Ascending aorta (tissue), 2 donors: ENCODE measurements at regions not wholly inside any gene's neighbourhood (a gene's known extent, or its start where the extent isn't known, plus 50 kb on each side); places are given as distances from the start of the nearest gene placed in this dataset.

ENCODE experiments used
- DNase-seq, 2 donors: peaks; one replicate each; pipeline ENCODE4 v3.0.0-alpha.2; 2019; ENCODE audit warnings: low spot score in 2 of 2
- H3K27ac ChIP-seq, 2 donors: fragments of 200-600 bp; sonication (generic); one replicate each; pipeline ENCODE4 v1.5.1; 2016 to 2017; ENCODE audit warnings: mild to moderate bottlenecking in 1 of 2
- H3K27me3 ChIP-seq: fragments of 200-600 bp; sonication (generic); one replicate; pipeline ENCODE4 v1.5.1; 2017
- H3K36me3 ChIP-seq, 2 donors: fragments of 200-600 bp; sonication (generic); one replicate each; pipeline ENCODE4 v1.5.1; 2016
- H3K4me1 ChIP-seq, 2 donors: fragments of 200-600 bp; sonication (generic); one replicate each; pipeline ENCODE4 v1.5.1; 2016 to 2017; ENCODE audit warnings: mild to moderate bottlenecking in 1 of 2
- H3K4me3 ChIP-seq, 2 donors: fragments of 200-600 bp; sonication (generic); one replicate each; pipeline ENCODE4 v1.5.1; 2016 to 2017; ENCODE audit warnings: mild to moderate bottlenecking in 1 of 2
- H3K9me3 ChIP-seq, 2 donors: fragments of 200-600 bp; sonication (generic); one replicate each; pipeline ENCODE4 v1.5.1; 2016
- intact Hi-C: fragments of 100-400 bp; cut with DNase I; formaldehyde crosslinking; loops from one replicate; pipeline ENCODE4 v1.15.1; 2023
- TF ChIP-seq, protein P1 (sequence below), 3 experiments: fragments of 200-600 bp in 2 of 3; fragments of 450-650 bp in 1 of 3; sonication (generic) in 2 of 3; IDR thresholded peaks; one replicate each; pipeline ENCODE4 v1.5.1; 2016 to 2019; ENCODE audit warnings: antibody characterized with exemption in 3 of 3, mild to moderate bottlenecking in 1 of 3, moderate library complexity in 1 of 3

DNA sequence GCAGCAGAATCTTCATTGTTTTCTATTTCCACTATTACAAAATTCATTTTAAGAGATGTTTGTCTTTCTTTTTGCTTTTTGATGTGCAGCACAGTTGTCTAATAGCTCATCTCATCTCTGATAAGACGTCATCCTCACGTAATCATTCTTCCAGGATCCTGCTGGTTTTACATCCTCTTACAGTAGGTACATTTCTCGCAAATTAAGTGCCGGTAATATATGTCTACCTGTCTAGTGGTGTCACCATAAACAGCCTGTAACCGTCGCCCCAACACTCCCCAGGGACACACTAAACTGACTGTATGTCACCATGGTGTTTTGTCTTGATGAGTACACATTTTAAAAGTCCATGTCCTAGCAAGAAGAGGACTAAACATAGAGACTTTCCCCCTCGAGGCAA is 94.5 kb upstream of the VSTM2B start:
- no peak for DNase-seq
- Histone ChIP-seq H3K36me3 (no peaks in the 10 kb centered on the region), H3K4me3 (no peak overlapping the region), H3K4me1 (no peaks in the 10 kb centered on the region), H3K27ac (no peak overlapping the region), H3K9me3 (no peaks in the 10 kb centered on the region), H3K27me3 (no peaks in the 10 kb centered on the region)
- TF ChIP-seq, protein P1, sequence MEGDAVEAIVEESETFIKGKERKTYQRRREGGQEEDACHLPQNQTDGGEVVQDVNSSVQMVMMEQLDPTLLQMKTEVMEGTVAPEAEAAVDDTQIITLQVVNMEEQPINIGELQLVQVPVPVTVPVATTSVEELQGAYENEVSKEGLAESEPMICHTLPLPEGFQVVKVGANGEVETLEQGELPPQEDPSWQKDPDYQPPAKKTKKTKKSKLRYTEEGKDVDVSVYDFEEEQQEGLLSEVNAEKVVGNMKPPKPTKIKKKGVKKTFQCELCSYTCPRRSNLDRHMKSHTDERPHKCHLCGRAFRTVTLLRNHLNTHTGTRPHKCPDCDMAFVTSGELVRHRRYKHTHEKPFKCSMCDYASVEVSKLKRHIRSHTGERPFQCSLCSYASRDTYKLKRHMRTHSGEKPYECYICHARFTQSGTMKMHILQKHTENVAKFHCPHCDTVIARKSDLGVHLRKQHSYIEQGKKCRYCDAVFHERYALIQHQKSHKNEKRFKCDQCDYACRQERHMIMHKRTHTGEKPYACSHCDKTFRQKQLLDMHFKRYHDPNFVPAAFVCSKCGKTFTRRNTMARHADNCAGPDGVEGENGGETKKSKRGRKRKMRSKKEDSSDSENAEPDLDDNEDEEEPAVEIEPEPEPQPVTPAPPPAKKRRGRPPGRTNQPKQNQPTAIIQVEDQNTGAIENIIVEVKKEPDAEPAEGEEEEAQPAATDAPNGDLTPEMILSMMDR (IDR thresholded peaks at IDR 0.05): no peak
- intact Hi-C loops: no loop called here

DNA sequence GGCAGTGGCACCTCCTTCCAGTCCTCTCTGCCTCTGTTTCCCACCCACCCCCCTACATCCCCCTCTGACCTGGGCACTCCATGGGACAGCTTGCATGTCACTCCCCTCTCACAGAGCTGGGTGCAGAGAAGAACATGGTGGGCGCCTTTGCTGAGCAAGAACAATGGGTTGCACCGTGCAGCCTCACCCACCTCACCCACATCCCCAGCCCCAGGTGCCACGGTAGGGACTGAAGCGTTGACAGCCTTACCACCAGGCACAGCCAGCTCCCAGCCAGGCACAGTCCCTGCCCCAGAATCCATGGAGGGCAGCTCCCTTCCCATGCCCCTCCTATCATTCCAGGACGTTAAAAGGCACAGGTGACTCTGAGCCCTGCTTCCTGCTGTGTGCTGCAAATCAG is 93.1 kb upstream of the VSTM2B start:
- no peak for DNase-seq
- H3K4me3 ChIP-seq: no peak overlapping the region
- intact Hi-C loops: no loop called here
- TF ChIP-seq, protein P1 (IDR thresholded peaks at IDR 0.05): no peak
- H3K9me3 ChIP-seq: no peaks in the 10 kb centered on the region
- no peaks in the 10 kb centered on the region for H3K4me1 ChIP-seq
- no peaks in the 10 kb centered on the region for H3K36me3 ChIP-seq
- no peaks in the 10 kb centered on the region for H3K27me3 ChIP-seq
- H3K27ac ChIP-seq: no peak overlapping the region

DNA sequence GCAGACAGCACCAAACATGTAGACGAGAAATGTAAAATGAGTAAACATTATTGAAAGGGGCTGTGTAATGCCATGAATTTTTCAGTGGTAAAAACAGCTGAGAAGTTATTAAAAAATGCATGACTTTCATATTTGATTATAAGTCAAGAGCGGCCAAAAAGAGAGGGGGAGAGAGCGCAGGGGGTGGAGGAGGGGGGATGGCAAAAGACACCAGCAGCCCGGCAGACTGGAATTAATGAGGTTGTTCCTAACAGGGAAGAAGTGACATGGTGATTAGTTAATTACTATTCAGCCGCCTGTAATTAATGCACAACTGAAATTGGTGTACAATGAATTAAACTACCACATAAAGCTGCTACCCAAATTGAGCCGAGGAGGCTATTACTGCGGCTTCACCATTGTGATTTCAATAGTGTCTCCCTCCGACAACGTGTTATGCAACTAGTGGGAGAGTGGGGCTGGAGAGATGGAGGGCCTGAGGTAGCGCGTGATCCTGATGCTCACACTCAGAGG is 89.1 kb upstream of the VSTM2B start:
- intact Hi-C loops: no loop called here
- Histone ChIP-seq H3K27ac (no peak overlapping the region), H3K27me3 (no peaks in the 10 kb centered on the region), H3K36me3 (no peaks in the 10 kb centered on the region), H3K4me3 (no peak overlapping the region), H3K4me1 (no peaks in the 10 kb centered on the region), H3K9me3 (no peaks in the 10 kb centered on the region)
- no peak for DNase-seq
- TF ChIP-seq, protein P1 (IDR thresholded peaks at IDR 0.05): no peak

DNA sequence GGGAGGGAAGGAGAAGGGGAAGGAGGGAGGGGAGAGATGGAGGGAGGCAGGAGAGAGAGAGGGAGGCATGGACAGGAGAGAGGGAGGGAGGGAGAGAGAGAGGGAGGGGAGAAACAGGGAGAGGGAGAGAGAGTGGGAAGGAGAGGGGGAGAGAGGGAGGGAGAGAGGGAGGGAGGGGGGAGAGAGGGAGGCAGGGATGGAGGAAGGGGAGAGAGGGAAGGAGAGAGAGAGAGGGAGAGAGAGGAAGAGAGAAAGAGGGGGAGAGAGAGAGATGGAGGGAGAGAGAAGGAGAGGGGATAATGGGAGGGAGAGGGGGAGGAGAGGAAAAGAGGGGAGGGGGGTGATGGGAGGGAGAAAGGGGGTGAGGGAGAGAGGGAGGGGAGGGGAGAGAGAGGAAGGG is 86.8 kb upstream of the VSTM2B start:
- Histone ChIP-seq H3K9me3 (no peaks in the 10 kb centered on the region), H3K4me3 (no peak overlapping the region), H3K36me3 (no peaks in the 10 kb centered on the region), H3K4me1 (no peaks in the 10 kb centered on the region), H3K27me3 (no peaks in the 10 kb centered on the region), H3K27ac (no peak overlapping the region)
- TF ChIP-seq, protein P1 (IDR thresholded peaks at IDR 0.05): no peak
- DNase-seq: no peak
- intact Hi-C loops: no loop called here

DNA sequence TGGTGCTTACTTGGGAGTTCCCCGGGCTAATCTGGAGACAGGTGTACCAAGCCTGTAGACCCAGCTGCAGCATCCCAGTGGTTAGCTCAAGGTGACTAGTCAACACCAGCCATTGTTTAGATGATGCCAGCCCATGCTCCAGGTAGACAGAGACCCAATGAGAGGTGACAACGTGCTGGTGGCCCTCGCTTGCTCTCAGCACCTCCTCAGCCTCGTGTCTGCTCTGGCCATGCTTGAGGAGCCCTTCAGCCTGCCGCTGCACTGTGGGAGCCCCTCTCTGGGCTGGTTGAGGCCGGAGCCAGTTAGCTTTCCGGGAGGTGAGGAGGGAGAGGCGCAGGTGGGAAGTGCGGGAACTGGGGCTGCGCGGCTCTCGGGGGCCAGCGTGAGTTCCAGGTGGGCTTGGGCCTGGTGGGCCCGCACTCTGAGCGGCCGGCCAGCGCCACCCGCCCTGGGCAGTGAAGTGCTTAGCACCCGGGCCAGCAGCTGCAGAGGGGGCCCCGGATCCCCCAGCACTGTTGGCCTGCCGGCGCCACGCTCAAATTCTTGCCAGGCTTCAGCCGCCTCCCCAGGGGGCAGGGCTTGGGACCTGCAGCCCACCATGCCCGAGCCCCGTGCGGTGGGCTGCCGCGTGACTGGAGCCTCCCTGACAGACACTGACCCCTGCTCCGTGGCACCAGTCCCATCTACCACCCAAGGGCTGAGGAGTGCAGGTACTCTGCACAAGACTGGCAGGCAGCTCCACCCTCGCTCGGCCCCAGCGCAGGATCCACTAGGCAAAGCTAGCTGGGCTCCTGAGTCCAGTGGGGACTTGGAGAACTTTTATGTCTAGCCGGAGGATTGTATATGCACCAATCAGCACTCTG is 85.9 kb upstream of the VSTM2B start:
- no peak for DNase-seq
- H3K9me3 ChIP-seq: no peaks in the 10 kb centered on the region
- TF ChIP-seq, protein P1 (IDR thresholded peaks at IDR 0.05): no peak

More for the DNA sequence above, 85.9 kb upstream of the VSTM2B start:
- Histone ChIP-seq H3K4me1 (no peaks in the 10 kb centered on the region), H3K4me3 (no peak overlapping the region), H3K36me3 (no peaks in the 10 kb centered on the region), H3K27me3 (no peaks in the 10 kb centered on the region), H3K27ac (no peak overlapping the region)
- intact Hi-C loops: no loop called here
